ENCODE measurements at regions not wholly inside any gene's neighbourhood (a gene's known extent, or its start where the extent isn't known, plus 50 kb on each side); places are given as distances from the start of the nearest gene placed in this dataset.
A peak's percentile ranks its signal among the peaks of the same experiment; 100 is the strongest.

DNA sequence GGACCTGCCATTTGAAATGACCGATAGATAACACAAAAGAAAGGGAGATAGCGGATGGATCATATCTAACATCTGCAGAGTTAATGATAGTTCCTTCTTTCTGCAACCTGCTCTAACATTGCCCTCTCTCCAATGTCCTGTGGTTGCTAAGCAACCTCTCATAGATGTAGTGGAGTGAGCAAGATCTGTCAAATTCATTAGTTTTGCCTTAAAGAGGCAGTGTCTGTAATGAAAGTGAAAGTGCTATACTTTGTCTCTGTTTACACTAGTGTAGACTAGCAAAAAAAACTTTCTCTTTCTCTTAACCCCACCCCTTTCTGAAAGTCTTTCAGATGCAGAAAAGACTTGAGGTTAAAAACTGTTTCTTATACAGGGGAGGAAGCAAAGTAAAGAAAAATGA, 1196.9 kb downstream of the SORCS3 start:
- in situ Hi-C loops (cut with MboI; ENCODE audit: low pct_unique_long_range_greater_than_20kb, low sequenced_read_pairs, unreplicated experiment): no loop called here
- peak; percentile 26 for DNase-seq (ENCODE audit: low spot score)
- TF ChIP-seq, protein P1, sequence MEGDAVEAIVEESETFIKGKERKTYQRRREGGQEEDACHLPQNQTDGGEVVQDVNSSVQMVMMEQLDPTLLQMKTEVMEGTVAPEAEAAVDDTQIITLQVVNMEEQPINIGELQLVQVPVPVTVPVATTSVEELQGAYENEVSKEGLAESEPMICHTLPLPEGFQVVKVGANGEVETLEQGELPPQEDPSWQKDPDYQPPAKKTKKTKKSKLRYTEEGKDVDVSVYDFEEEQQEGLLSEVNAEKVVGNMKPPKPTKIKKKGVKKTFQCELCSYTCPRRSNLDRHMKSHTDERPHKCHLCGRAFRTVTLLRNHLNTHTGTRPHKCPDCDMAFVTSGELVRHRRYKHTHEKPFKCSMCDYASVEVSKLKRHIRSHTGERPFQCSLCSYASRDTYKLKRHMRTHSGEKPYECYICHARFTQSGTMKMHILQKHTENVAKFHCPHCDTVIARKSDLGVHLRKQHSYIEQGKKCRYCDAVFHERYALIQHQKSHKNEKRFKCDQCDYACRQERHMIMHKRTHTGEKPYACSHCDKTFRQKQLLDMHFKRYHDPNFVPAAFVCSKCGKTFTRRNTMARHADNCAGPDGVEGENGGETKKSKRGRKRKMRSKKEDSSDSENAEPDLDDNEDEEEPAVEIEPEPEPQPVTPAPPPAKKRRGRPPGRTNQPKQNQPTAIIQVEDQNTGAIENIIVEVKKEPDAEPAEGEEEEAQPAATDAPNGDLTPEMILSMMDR (IDR thresholded peaks at IDR 0.05; ENCODE audit: extremely low read depth, insufficient read depth, missing control alignments): no peak

DNA sequence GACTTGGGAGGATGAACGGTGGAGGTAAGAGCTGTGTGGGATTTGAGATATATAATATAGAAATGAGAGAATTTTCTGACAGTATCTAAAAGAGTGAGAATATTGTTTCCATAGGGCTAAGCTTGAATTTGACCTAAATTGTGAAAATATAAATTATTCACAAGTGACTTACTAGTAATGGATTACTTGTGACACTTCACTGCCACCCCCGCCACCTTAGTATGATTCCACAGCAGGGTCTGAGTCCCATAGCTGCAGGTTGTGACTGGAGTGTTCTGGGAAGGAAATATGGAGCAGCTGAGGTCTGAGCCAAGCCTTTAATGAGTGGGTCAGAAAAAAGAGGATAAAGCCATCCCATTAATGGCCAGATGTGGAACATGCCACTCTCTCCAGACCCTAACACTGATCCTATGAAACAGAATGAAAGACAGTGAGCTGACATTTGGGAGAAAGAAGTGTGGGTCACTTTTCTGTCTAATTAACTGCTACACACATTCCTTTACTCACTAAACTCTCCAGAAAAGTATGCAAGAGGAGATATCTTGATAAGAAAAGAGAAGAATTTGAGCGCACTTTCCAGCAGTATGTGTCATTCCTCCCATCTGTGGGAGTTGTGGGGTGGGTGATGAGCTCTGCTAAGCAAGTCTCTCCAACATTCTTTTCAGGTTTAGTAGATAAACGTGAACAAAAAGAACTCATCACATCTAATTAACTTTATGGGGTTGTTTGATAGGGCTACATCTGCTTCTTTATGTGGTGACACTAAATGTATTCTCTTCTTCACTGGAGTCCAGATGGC, 1193.4 kb downstream of the SORCS3 start:
- no peak for DNase-seq (ENCODE audit: low spot score)
- in situ Hi-C loops (cut with MboI; ENCODE audit: low pct_unique_long_range_greater_than_20kb, low sequenced_read_pairs, unreplicated experiment): no loop called here
- TF ChIP-seq, protein P1 (IDR thresholded peaks at IDR 0.05; ENCODE audit: extremely low read depth, insufficient read depth, missing control alignments): no peak

DNA sequence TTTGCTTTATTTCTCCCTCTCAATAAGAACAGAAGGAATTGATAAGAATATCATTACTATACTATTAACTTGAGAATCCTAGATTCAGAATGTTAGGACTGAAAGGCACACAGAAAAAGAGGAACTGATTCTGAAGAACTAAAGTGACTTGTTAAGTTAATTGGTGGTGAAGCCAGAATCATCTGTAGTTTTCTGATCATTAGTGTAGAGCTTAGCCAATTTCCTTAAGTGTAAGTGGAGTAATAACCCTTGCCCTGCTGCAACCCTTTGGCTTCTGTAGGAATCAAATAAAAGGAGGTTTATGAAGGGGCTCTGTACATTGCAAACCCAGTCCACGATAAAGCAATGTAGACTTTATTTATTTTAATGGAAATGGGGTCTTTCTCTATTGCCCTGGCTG, 1186.0 kb downstream of the SORCS3 start:
- TF ChIP-seq, protein P1 (IDR thresholded peaks at IDR 0.05; ENCODE audit: extremely low read depth, insufficient read depth, missing control alignments): no peak
- in situ Hi-C loops (cut with MboI; ENCODE audit: low pct_unique_long_range_greater_than_20kb, low sequenced_read_pairs, unreplicated experiment): no loop called here
- DNase-seq (ENCODE audit: low spot score): no peak

DNA sequence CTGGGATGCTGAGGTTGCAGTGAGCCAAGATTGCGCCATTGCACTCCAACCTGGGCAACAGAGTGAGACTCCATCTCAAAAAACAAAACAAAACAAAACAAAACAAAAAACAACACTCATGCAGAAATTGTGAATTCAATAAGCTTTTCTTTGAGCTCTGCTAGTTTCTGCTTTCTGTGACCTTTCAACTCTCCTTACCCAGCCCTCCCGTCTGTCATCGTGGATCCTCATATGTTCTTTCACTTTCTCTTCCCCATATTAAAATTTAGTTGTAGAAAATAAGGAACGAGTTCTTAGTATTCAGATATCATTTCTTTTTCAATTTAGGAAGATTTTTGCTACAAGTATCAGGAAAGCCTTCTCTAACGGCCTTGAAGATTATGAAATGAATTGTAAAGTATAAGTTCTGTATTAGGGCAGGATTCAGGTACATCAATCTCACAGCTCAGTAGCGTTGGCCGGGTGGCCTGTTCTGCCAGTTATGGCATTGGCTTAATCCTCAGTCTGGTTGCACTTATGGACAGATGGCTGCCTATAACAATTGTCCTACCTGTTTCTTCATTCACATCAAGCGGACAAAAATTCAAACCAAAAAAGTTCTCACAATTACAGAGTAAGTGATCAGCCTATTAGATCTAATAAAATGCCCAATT, 1167.0 kb downstream of the SORCS3 start:
- TF ChIP-seq, protein P1 (IDR thresholded peaks at IDR 0.05; ENCODE audit: extremely low read depth, insufficient read depth, missing control alignments): no peak
- no peak for DNase-seq (ENCODE audit: low spot score)

DNA sequence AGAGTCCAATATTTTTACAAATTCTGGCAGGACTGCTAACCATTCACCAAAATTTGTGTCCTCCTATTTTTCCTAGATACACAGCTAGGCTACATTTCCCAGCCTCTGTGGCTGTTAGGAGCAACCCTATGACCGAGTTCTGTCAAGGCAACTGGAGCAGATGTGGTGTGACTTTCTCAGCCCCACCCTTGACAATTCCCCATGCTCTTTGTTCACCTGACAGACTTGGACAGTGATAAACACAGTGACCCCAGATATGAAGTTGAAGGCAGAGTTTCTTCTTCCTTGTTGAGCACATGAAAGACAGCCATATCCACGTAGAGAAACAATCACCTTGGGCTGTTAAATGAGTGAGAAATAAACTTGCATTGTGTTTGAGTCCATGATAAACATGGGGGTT, 1162.1 kb downstream of the SORCS3 start:
- TF ChIP-seq, protein P1 (IDR thresholded peaks at IDR 0.05; ENCODE audit: extremely low read depth, insufficient read depth, missing control alignments): no peak
- in situ Hi-C loops (cut with MboI; ENCODE audit: low pct_unique_long_range_greater_than_20kb, low sequenced_read_pairs, unreplicated experiment): no loop called here
- DNase-seq (ENCODE audit: low spot score): no peak

More for the DNA sequence above, 1167.0 kb downstream of the SORCS3 start:
- in situ Hi-C loops (cut with MboI; ENCODE audit: low pct_unique_long_range_greater_than_20kb, low sequenced_read_pairs, unreplicated experiment): no loop called here

DNA sequence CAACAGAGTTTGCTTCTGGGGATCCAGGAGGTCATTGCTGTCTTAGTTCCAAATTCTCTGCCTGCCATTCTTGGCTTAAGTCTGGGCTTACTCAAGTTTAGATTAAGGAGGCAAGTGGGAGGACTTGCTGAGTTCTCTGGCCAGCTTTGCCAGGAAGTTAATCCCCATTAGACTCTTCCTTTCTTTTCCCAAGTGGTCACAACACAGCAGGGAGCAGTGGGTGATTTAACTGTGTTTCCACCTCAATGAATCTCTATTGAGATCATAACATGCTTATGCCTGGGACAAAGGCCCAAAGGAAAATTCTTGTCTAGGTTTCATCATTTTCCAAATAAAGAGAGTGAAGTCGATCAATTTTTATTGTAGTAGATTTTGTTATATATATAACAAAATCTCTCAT, 1159.6 kb downstream of the SORCS3 start:
- in situ Hi-C loops (cut with MboI; ENCODE audit: low pct_unique_long_range_greater_than_20kb, low sequenced_read_pairs, unreplicated experiment): no loop called here
- TF ChIP-seq, protein P1 (IDR thresholded peaks at IDR 0.05; ENCODE audit: extremely low read depth, insufficient read depth, missing control alignments): no peak
- DNase-seq (ENCODE audit: low spot score): no peak

All from GM13977 (cell line).